DND-41 (cell line): ENCODE measurements at regions not wholly inside any gene's neighbourhood (a gene's known extent, or its start where the extent isn't known, plus 50 kb on each side); places are given as distances from the start of the nearest gene placed in this dataset.

ENCODE experiments used
- ATAC-seq: fragments of 200-7000 bp; cut with Tn5 transposase; 3 replicates; pipeline ENCODE4 v1.9.1; 2021; ENCODE audit warnings: low read depth; ENCODE audit not compliant: insufficient read depth
- DNase-seq: peaks from one replicate; pipeline ENCODE4 v3.0.0-alpha.2; 2020
- H2AFZ ChIP-seq: 2 replicates; pipeline ENCODE4 v1.6.0; 2012; ENCODE audit warnings: low read depth, low read length
- H3K27ac ChIP-seq: 2 replicates; pipeline ENCODE4 v1.5.1; 2012; ENCODE audit warnings: low read length, inconsistent platforms
- H3K27me3 ChIP-seq: fragments of 200-600 bp; sonication (generic); 2 replicates; pipeline ENCODE4 v1.6.0; 2012; ENCODE audit warnings: low read length, mild to moderate bottlenecking, inconsistent platforms; ENCODE audit not compliant: insufficient read depth, poor library complexity
- H3K36me3 ChIP-seq: 2 replicates; pipeline ENCODE4 v1.5.1; 2012; ENCODE audit warnings: low read length, inconsistent platforms; ENCODE audit not compliant: insufficient read depth
- H3K4me1 ChIP-seq: 2 replicates; pipeline ENCODE4 v1.5.1; 2012; ENCODE audit warnings: mild to moderate bottlenecking, low read length; ENCODE audit not compliant: insufficient read depth
- H3K4me2 ChIP-seq: 2 replicates; pipeline ENCODE4 v1.6.0; 2012; ENCODE audit warnings: mild to moderate bottlenecking, moderate library complexity, low read length, inconsistent platforms; ENCODE audit not compliant: insufficient read depth
- H3K4me3 ChIP-seq, 2 experiments: fragments of 200-600 bp in 1 of 2; shearing (Covaris generic) in 1 of 2; 2 replicates each; pipeline ENCODE4 v1.5.1; 2012 to 2016; ENCODE audit warnings: inconsistent platforms in 2 of 2, low read length in 2 of 2, mild to moderate bottlenecking in 2 of 2, low read depth in 1 of 2, moderate library complexity in 1 of 2
- H3K79me2 ChIP-seq: 2 replicates; pipeline ENCODE4 v1.6.0; 2012; ENCODE audit warnings: low read length, inconsistent platforms; ENCODE audit not compliant: insufficient read depth
- H3K9ac ChIP-seq: 2 replicates; pipeline ENCODE4 v1.6.0; 2012; ENCODE audit warnings: low read depth, mild to moderate bottlenecking, inconsistent platforms, low read length, moderate library complexity
- H3K9me3 ChIP-seq: 2 replicates; pipeline ENCODE4 v1.5.1; 2012; ENCODE audit warnings: low read length, moderate library complexity, mild to moderate bottlenecking, inconsistent platforms; ENCODE audit not compliant: insufficient read depth, severe bottlenecking
- H4K20me1 ChIP-seq: 2 replicates; pipeline ENCODE4 v1.6.0; 2012; ENCODE audit warnings: low read length; ENCODE audit not compliant: insufficient read depth
- EZH2 ChIP-seq: IDR thresholded peaks from 3 replicates; pipeline ENCODE4 v1.6.1; 2012; ENCODE audit warnings: borderline replicate concordance, low read depth, mild to moderate bottlenecking, moderate library complexity, low read length, inconsistent platforms; ENCODE audit not compliant: severe bottlenecking
- TF ChIP-seq, protein P1 (sequence below): IDR thresholded peaks from 2 replicates; pipeline ENCODE4 v1.5.1; 2012; ENCODE audit warnings: borderline replicate concordance, low read length, moderate library complexity, mild to moderate bottlenecking; ENCODE audit not compliant: poor library complexity, severe bottlenecking; ENCODE audit errors: extremely low read depth

GRCh38 chr10:112078003-112078402, 105.6 kb downstream of the GPAM start:
- Histone ChIP-seq H3K27ac (no peak overlapping the region), H4K20me1 (no peaks in the 10 kb centered on the region), H3K4me2 (no peak overlapping the region), H2AFZ (no peak overlapping the region), H3K79me2 (no peaks in the 10 kb centered on the region), H3K9me3 (no peaks in the 10 kb centered on the region), H3K4me1 (no peaks in the 10 kb centered on the region), H3K4me3 (no peak overlapping the region), H3K27me3 (peaks cover 4% of the 10 kb centered on the region), H3K36me3 (no peaks in the 10 kb centered on the region), H3K9ac (no peak overlapping the region)
- ATAC-seq (no peak), DNase-seq (no peak)
- TF ChIP-seq, protein P1, sequence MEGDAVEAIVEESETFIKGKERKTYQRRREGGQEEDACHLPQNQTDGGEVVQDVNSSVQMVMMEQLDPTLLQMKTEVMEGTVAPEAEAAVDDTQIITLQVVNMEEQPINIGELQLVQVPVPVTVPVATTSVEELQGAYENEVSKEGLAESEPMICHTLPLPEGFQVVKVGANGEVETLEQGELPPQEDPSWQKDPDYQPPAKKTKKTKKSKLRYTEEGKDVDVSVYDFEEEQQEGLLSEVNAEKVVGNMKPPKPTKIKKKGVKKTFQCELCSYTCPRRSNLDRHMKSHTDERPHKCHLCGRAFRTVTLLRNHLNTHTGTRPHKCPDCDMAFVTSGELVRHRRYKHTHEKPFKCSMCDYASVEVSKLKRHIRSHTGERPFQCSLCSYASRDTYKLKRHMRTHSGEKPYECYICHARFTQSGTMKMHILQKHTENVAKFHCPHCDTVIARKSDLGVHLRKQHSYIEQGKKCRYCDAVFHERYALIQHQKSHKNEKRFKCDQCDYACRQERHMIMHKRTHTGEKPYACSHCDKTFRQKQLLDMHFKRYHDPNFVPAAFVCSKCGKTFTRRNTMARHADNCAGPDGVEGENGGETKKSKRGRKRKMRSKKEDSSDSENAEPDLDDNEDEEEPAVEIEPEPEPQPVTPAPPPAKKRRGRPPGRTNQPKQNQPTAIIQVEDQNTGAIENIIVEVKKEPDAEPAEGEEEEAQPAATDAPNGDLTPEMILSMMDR = no peak
- no peak for TF ChIP-seq EZH2

DNA sequence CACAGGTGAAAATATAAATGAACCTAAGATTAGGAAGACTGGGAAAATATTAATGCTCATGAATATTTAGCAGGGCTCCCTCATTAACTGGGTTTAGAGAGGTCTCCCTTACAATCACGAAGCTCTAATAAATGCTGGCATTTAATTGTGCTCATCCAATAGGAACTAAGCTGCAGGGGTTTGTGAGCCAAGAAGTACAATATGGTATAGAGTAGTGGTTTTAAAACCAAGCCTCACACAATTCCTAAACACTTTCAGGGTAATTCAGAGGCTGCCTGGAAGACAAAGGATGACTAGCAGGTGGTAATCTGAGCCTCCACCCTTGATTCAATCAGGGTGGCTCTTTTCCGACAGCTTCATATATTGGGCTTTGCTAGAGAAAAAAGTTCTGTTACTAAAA, 103.3 kb downstream of the GPAM start:
- DNase-seq = no peak
- Histone ChIP-seq H3K4me1 (no peaks in the 10 kb centered on the region), H3K36me3 (no peaks in the 10 kb centered on the region), H2AFZ (no peak overlapping the region), H3K4me3 (no peak overlapping the region), H3K9ac (no peak overlapping the region), H3K27ac (no peak overlapping the region), H4K20me1 (no peaks in the 10 kb centered on the region), H3K9me3 (no peaks in the 10 kb centered on the region), H3K4me2 (no peak overlapping the region), H3K27me3 (peaks cover 4% of the 10 kb centered on the region), H3K79me2 (no peaks in the 10 kb centered on the region)
- ATAC-seq = no peak
- TF ChIP-seq, protein P1 = no peak
- no peak for TF ChIP-seq EZH2

DNA sequence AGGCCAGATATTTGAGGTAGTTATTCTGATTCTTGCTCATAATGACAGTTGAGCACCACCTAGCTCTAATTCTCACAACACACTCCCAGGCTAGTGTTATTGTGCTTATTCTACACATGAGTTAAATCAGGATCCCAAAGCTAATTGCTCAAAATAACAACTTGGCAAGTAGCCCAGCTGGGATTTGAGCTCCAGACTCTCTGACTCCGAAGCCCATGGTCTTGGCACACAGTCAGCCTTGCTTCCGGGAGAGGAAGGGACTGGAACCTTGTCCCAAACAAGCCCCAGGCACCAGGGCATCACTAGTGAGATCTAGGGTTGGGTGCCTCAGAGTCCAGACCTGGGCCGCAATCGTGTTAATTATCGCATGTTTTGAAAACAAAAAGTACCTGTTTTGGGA, 101.4 kb downstream of the GPAM start:
- no peak for DNase-seq
- Histone ChIP-seq H3K36me3 (no peaks in the 10 kb centered on the region), H3K27me3 (no peaks in the 10 kb centered on the region), H2AFZ (no peak overlapping the region), H3K27ac (no peak overlapping the region), H3K9me3 (no peaks in the 10 kb centered on the region), H3K9ac (no peak overlapping the region), H3K4me2 (no peak overlapping the region), H3K4me3 (no peak overlapping the region), H4K20me1 (no peaks in the 10 kb centered on the region), H3K4me1 (no peaks in the 10 kb centered on the region), H3K79me2 (no peaks in the 10 kb centered on the region)
- ATAC-seq = no peak
- TF ChIP-seq, protein P1 = no peak
- TF ChIP-seq EZH2 = no peak

- H3K4me1 ChIP-seq = no peaks in the 10 kb centered on the region
- TF ChIP-seq, protein P1 = no peak
- no peak for TF ChIP-seq EZH2
- no peaks in the 10 kb centered on the region for H3K9me3 ChIP-seq
- H3K79me2 ChIP-seq = no peaks in the 10 kb centered on the region
- no peaks in the 10 kb centered on the region for H3K27me3 ChIP-seq
- no peak overlapping the region for H3K27ac ChIP-seq
- ATAC-seq (no peak), DNase-seq (no peak)
- no peak overlapping the region for H3K9ac ChIP-seq
- no peak overlapping the region for H3K4me3 ChIP-seq
- H2AFZ ChIP-seq = no peak overlapping the region
- H4K20me1 ChIP-seq = no peaks in the 10 kb centered on the region
- no peaks in the 10 kb centered on the region for H3K36me3 ChIP-seq
- H3K4me2 ChIP-seq = no peak overlapping the region
Measured at GRCh38 chr10:112083472-112083871, 100.1 kb downstream of the GPAM start.
